Karpas-422 (cell line): ENCODE measurements at regions not wholly inside any gene's neighbourhood (a gene's known extent, or its start where the extent isn't known, plus 50 kb on each side); places are given as distances from the start of the nearest gene placed in this dataset. TPM values are rescaled to one million over a fixed set of nuclear protein-coding genes. Genes with fewer than 3 reads are reported as not detected.

Source experiments
- DNase-seq: peaks from one replicate; pipeline ENCODE4 v3.0.0-alpha.2; 2015
- H2AFZ ChIP-seq: fragments of 200-600 bp; sonication (generic); 2 replicates; pipeline ENCODE4 v1.6.1; 2014; ENCODE audit warnings: antibody characterized with exemption, low read length, mixed read lengths
- H3K27ac ChIP-seq: fragments of 200-600 bp; sonication (generic); 2 replicates; pipeline ENCODE4 v1.5.1; 2014; ENCODE audit warnings: mild to moderate bottlenecking, low read length, moderate library complexity
- H3K27me3 ChIP-seq: fragments of 200-600 bp; sonication (generic); 2 replicates; pipeline ENCODE4 v1.6.1; 2014; ENCODE audit warnings: low read length, mixed read lengths
- H3K36me3 ChIP-seq: fragments of 200-600 bp; sonication (generic); 2 replicates; pipeline ENCODE4 v1.6.1; 2014; ENCODE audit warnings: low read length, mixed read lengths; ENCODE audit not compliant: insufficient read depth
- H3K4me1 ChIP-seq: fragments of 200-600 bp; sonication (generic); 2 replicates; pipeline ENCODE4 v1.6.1; 2014; ENCODE audit warnings: mild to moderate bottlenecking, low read length, mixed read lengths
- H3K4me2 ChIP-seq: fragments of 200-600 bp; sonication (generic); 2 replicates; pipeline ENCODE4 v1.6.1; 2014; ENCODE audit warnings: low read length, low read depth, mild to moderate bottlenecking; ENCODE audit not compliant: poor library complexity, severe bottlenecking
- H3K4me3 ChIP-seq: fragments of 200-600 bp; sonication (generic); 2 replicates; pipeline ENCODE4 v1.5.1; 2014; ENCODE audit warnings: mild to moderate bottlenecking, antibody characterized with exemption, low read length, mixed read lengths
- H3K79me2 ChIP-seq: fragments of 200-600 bp; sonication (generic); 2 replicates; pipeline ENCODE4 v1.6.1; 2014; ENCODE audit warnings: mild to moderate bottlenecking, low read length, mixed read lengths
- H3K9ac ChIP-seq: fragments of 200-600 bp; sonication (generic); 2 replicates; pipeline ENCODE4 v1.6.0; 2014; ENCODE audit warnings: low read length
- H3K9me2 ChIP-seq: fragments of 200-600 bp; sonication (generic), shearing (Covaris generic); replicated peaks from 2 replicates; pipeline ENCODE4 v1.6.0; 2014; ENCODE audit warnings: mild to moderate bottlenecking, low read length, moderate library complexity; ENCODE audit not compliant: insufficient read depth
- H3K9me3 ChIP-seq: fragments of 300-700, 200-600 bp; sonication (generic); 2 replicates; pipeline ENCODE4 v1.6.1; 2014; ENCODE audit warnings: low read length, mixed read lengths
- H4K20me1 ChIP-seq: fragments of 200-600 bp; sonication (generic); 2 replicates; pipeline ENCODE4 v1.6.1; 2014; ENCODE audit warnings: mild to moderate bottlenecking, antibody characterized with exemption, low read length, low read depth; ENCODE audit not compliant: insufficient read depth
- small RNA-seq: library from RNA; depleted of rRNA; stranded (forward); fragments of <200 nt; gene quantifications from one replicate; pipeline ENCODE3, GENCODE V24; 2014

- H3K27ac ChIP-seq: no peak overlapping the region
- H3K36me3 ChIP-seq: no peaks in the 10 kb centered on the region
- no peaks in the 10 kb centered on the region for H3K27me3 ChIP-seq
- H3K9me3 ChIP-seq: no peaks in the 10 kb centered on the region
- no peak overlapping the region for H3K4me3 ChIP-seq
- no peaks in the 10 kb centered on the region for H3K4me1 ChIP-seq
- no peak overlapping the region for H2AFZ ChIP-seq
- no peaks in the 10 kb centered on the region for H4K20me1 ChIP-seq
- H3K79me2 ChIP-seq: no peaks in the 10 kb centered on the region
- DNase-seq: no peak
- no peak overlapping the region for H3K4me2 ChIP-seq
- H3K9ac ChIP-seq: no peak overlapping the region
- no peaks in the 10 kb centered on the region for H3K9me2 ChIP-seq
Observed at GRCh38 chr17:62126292-62126691, 61.2 kb upstream of the MED13 start.

DNA sequence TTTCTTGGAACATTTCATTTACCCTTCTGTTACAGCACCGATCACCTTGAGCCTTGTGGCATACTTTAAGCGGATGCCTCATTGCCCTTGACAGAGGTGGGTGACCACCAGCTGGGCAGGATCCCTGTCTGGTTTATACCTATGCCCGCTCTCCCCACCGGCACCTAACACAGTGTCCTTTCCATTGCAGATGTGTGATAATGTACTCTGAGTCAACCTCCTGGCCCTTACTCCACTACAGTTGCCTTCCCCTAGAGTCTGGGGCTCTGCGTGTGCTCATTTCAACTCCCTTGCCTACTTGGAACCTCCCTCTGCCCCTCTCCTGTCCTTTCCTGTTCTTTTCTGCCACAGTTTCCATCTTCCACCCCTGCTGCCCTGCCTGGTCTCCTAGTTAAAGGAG lies 60.2 kb upstream of the MED13 start:
- Histone ChIP-seq H3K9me2 (no peaks in the 10 kb centered on the region), H3K27ac (no peak overlapping the region), H3K27me3 (no peaks in the 10 kb centered on the region), H3K4me2 (no peak overlapping the region), H3K9me3 (no peaks in the 10 kb centered on the region), H3K4me3 (no peak overlapping the region), H3K4me1 (no peaks in the 10 kb centered on the region), H2AFZ (no peak overlapping the region), H3K79me2 (no peaks in the 10 kb centered on the region), H3K9ac (no peak overlapping the region), H3K36me3 (no peaks in the 10 kb centered on the region), H4K20me1 (no peaks in the 10 kb centered on the region)
- DNase-seq: no peak

DNA sequence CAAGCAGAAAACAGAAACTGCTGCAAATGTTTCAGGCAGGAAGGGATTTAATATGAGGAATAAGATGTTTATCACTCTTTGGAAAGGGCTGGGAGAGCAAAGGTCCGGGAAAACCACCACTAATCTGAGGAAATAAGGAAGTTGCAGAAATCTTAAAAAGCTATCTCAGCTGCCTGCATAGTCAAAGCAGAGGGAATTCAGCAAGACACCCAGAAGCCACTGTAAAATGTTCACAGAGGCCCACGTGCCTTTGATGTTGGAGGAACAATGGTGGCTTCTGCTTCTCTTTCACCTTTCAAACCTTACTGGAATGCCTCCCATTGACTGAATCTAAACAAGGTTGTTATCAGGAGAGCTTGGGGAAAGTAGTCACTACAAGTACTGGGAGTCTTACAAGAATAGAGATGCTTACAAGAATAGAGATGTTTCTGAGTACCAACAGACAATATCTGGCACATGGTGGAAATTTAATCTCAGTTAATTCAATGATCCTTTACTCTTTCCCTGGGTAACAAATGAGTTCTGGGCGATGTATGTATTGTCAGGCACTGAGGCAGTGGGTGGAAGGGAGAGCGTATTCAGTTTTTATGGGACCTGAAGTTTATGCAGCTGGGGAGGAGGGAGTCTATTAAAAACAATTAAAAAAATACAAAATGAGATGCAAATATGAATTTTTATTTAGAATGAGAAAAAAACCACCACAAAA lies 56.1 kb upstream of the MED13 start:
- Histone ChIP-seq H3K4me3 (no peak overlapping the region), H3K79me2 (no peaks in the 10 kb centered on the region), H3K4me1 (no peaks in the 10 kb centered on the region), H3K27ac (no peak overlapping the region), H3K27me3 (no peaks in the 10 kb centered on the region), H4K20me1 (no peaks in the 10 kb centered on the region), H3K9me3 (no peaks in the 10 kb centered on the region), H3K4me2 (no peak overlapping the region), H3K9ac (no peak overlapping the region), H2AFZ (peak overlapping the region; percentile 18; the same call in 1 of the 2 replicates), H3K36me3 (no peaks in the 10 kb centered on the region), H3K9me2 (no peaks in the 10 kb centered on the region)
- no peak for DNase-seq

DNA sequence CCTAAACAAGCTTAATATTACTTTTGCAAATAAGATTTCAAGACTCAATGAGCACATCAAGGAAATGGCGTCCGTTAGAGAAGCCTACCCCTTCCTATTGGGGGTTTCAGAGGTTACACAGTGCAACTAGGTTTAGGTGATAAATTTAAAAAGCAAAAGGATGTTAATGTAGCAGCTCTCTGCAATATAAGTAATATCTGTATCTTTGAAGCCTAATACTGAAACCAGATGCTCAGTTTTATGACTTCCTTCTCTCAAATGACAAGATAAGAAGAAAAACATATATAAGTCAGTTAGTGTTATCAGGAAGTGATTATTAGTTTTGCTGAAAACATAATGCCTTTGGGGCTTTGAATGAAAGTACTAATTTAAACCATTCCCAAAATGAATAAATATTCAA lies 54.3 kb upstream of the MED13 start:
- Histone ChIP-seq H3K9ac (no peak overlapping the region), H3K4me3 (no peak overlapping the region), H3K79me2 (no peaks in the 10 kb centered on the region), H2AFZ (no peak overlapping the region), H3K9me2 (no peaks in the 10 kb centered on the region), H3K4me1 (no peaks in the 10 kb centered on the region), H3K36me3 (no peaks in the 10 kb centered on the region), H3K27ac (no peak overlapping the region), H3K27me3 (no peaks in the 10 kb centered on the region), H3K9me3 (no peaks in the 10 kb centered on the region), H4K20me1 (no peaks in the 10 kb centered on the region), H3K4me2 (no peak overlapping the region)
- DNase-seq: no peak

Small RNAs in the stretch of these regions (small RNA-seq; reads per million reads assigned to genes)
- gene RF00019: not detected
